ENCODE measurements at regions not wholly inside any gene's neighbourhood (a gene's known extent, or its start where the extent isn't known, plus 50 kb on each side); places are given as distances from the start of the nearest gene placed in this dataset.
"Not testable (repeated sequence)": the region's sequence is repeated elsewhere in the genome, so short reads cannot be mapped to it uniquely, and the experiment has no call there.

GRCh38 chr13:18322821-18323220, 858.8 kb downstream of the TUBA3C start:
- not testable (repeated sequence) for H3K36me3 Mint-ChIP-seq (ENCODE audit: low read depth); DNase-seq; H3K27ac Mint-ChIP-seq; H3K4me1 Mint-ChIP-seq; H3K27me3 Mint-ChIP-seq (ENCODE audit: low read depth, poor library complexity); H3K4me3 Mint-ChIP-seq
- peaks cover 44% of the 10 kb centered on the region for H3K9me3 Mint-ChIP-seq

GRCh38 chr13:18319653-18320052, 862.0 kb downstream of the TUBA3C start:
- H3K27me3 Mint-ChIP-seq (ENCODE audit: low read depth, poor library complexity); H3K36me3 Mint-ChIP-seq (ENCODE audit: low read depth); H3K27ac Mint-ChIP-seq; DNase-seq; H3K4me3 Mint-ChIP-seq; H3K4me1 Mint-ChIP-seq: not testable (repeated sequence)
- H3K9me3 Mint-ChIP-seq, result peaks cover 60% of the 10 kb centered on the region

- not testable (repeated sequence) for DNase-seq; H3K36me3 Mint-ChIP-seq (ENCODE audit: low read depth); H3K27me3 Mint-ChIP-seq (ENCODE audit: low read depth, poor library complexity); H3K4me1 Mint-ChIP-seq; H3K27ac Mint-ChIP-seq; H3K4me3 Mint-ChIP-seq
- H3K9me3 Mint-ChIP-seq, result peaks cover 68% of the 10 kb centered on the region
These were observed 878.3 kb downstream of the TUBA3C start for GRCh38 chr13:18303240-18303813.

- not testable (repeated sequence) for H3K4me1 Mint-ChIP-seq; H3K36me3 Mint-ChIP-seq (ENCODE audit: low read depth); H3K27ac Mint-ChIP-seq; H3K4me3 Mint-ChIP-seq; H3K27me3 Mint-ChIP-seq (ENCODE audit: low read depth, poor library complexity); DNase-seq
- H3K9me3 Mint-ChIP-seq, result peaks cover 65% of the 10 kb centered on the region
These were observed 880.7 kb downstream of the TUBA3C start for GRCh38 chr13:18300968-18301367.

- H3K27me3 Mint-ChIP-seq (ENCODE audit: low read depth, poor library complexity); DNase-seq; H3K4me3 Mint-ChIP-seq; H3K36me3 Mint-ChIP-seq (ENCODE audit: low read depth); H3K27ac Mint-ChIP-seq; H3K4me1 Mint-ChIP-seq: not testable (repeated sequence)
- H3K9me3 Mint-ChIP-seq, result peaks cover 44% of the 10 kb centered on the region
These were observed 884.3 kb downstream of the TUBA3C start for GRCh38 chr13:18297359-18297758.

- H3K4me3 Mint-ChIP-seq; H3K4me1 Mint-ChIP-seq; H3K27ac Mint-ChIP-seq; H3K36me3 Mint-ChIP-seq (ENCODE audit: low read depth); H3K27me3 Mint-ChIP-seq (ENCODE audit: low read depth, poor library complexity); DNase-seq: not testable (repeated sequence)
- H3K9me3 Mint-ChIP-seq, result peaks cover 39% of the 10 kb centered on the region
These were observed 885.0 kb downstream of the TUBA3C start for GRCh38 chr13:18296617-18297016.

- not testable (repeated sequence) for H3K4me1 Mint-ChIP-seq; H3K4me3 Mint-ChIP-seq; H3K27ac Mint-ChIP-seq; H3K36me3 Mint-ChIP-seq (ENCODE audit: low read depth); H3K27me3 Mint-ChIP-seq (ENCODE audit: low read depth, poor library complexity); DNase-seq
- H3K9me3 Mint-ChIP-seq, result peaks cover 43% of the 10 kb centered on the region
These were observed 887.3 kb downstream of the TUBA3C start for GRCh38 chr13:18294311-18294710.

GRCh38 chr13:18286848-18287247, 894.8 kb downstream of the TUBA3C start:
- not testable (repeated sequence) for H3K27ac Mint-ChIP-seq; DNase-seq; H3K4me1 Mint-ChIP-seq; H3K36me3 Mint-ChIP-seq (ENCODE audit: low read depth); H3K27me3 Mint-ChIP-seq (ENCODE audit: low read depth, poor library complexity); H3K4me3 Mint-ChIP-seq
- peaks cover 44% of the 10 kb centered on the region for H3K9me3 Mint-ChIP-seq

GRCh38 chr13:18285663-18286062, 896.0 kb downstream of the TUBA3C start:
- H3K9me3 Mint-ChIP-seq, result peaks cover 50% of the 10 kb centered on the region
- not testable (repeated sequence) for H3K36me3 Mint-ChIP-seq (ENCODE audit: low read depth); H3K4me3 Mint-ChIP-seq; H3K4me1 Mint-ChIP-seq; DNase-seq; H3K27ac Mint-ChIP-seq; H3K27me3 Mint-ChIP-seq (ENCODE audit: low read depth, poor library complexity)

- not testable (repeated sequence) for H3K4me3 Mint-ChIP-seq; DNase-seq; H3K27me3 Mint-ChIP-seq (ENCODE audit: low read depth, poor library complexity); H3K4me1 Mint-ChIP-seq; H3K27ac Mint-ChIP-seq; H3K36me3 Mint-ChIP-seq (ENCODE audit: low read depth)
- peaks cover 49% of the 10 kb centered on the region for H3K9me3 Mint-ChIP-seq
These were observed 897.6 kb downstream of the TUBA3C start for GRCh38 chr13:18284040-18284439.

GRCh38 chr13:18281829-18282597, 899.6 kb downstream of the TUBA3C start:
- peaks cover 56% of the 10 kb centered on the region for H3K9me3 Mint-ChIP-seq
- not testable (repeated sequence) for DNase-seq; H3K4me1 Mint-ChIP-seq; H3K36me3 Mint-ChIP-seq (ENCODE audit: low read depth); H3K4me3 Mint-ChIP-seq; H3K27me3 Mint-ChIP-seq (ENCODE audit: low read depth, poor library complexity); H3K27ac Mint-ChIP-seq

- DNase-seq; H3K4me1 Mint-ChIP-seq; H3K4me3 Mint-ChIP-seq; H3K27ac Mint-ChIP-seq; H3K27me3 Mint-ChIP-seq (ENCODE audit: low read depth, poor library complexity); H3K36me3 Mint-ChIP-seq (ENCODE audit: low read depth): not testable (repeated sequence)
- H3K9me3 Mint-ChIP-seq, result peaks cover 57% of the 10 kb centered on the region
These were observed 900.5 kb downstream of the TUBA3C start for GRCh38 chr13:18280904-18281828.

- peaks cover 56% of the 10 kb centered on the region for H3K9me3 Mint-ChIP-seq
- not testable (repeated sequence) for DNase-seq; H3K27me3 Mint-ChIP-seq (ENCODE audit: low read depth, poor library complexity); H3K4me1 Mint-ChIP-seq; H3K4me3 Mint-ChIP-seq; H3K36me3 Mint-ChIP-seq (ENCODE audit: low read depth); H3K27ac Mint-ChIP-seq
These were observed 901.7 kb downstream of the TUBA3C start for GRCh38 chr13:18279971-18280370.

GRCh38 chr13:18277372-18277771, 904.3 kb downstream of the TUBA3C start:
- not testable (repeated sequence) for H3K36me3 Mint-ChIP-seq (ENCODE audit: low read depth); H3K4me3 Mint-ChIP-seq; H3K27me3 Mint-ChIP-seq (ENCODE audit: low read depth, poor library complexity); H3K27ac Mint-ChIP-seq; H3K4me1 Mint-ChIP-seq; DNase-seq
- peaks cover 58% of the 10 kb centered on the region for H3K9me3 Mint-ChIP-seq
